Nephron (organoid): ENCODE measurements at regions not wholly inside any gene's neighbourhood (a gene's known extent, or its start where the extent isn't known, plus 50 kb on each side); places are given as distances from the start of the nearest gene placed in this dataset.

Experiments
- H3K27ac Mint-ChIP-seq, 3 experiments: 2 replicates each; pipeline ENCODE4 v1.8.0; 2020; ENCODE audit warnings: mixed read lengths in 3 of 3, mild to moderate bottlenecking in 2 of 3, moderate library complexity in 1 of 3
- H3K27me3 Mint-ChIP-seq: 2 replicates; pipeline ENCODE4 v1.8.0; 2021; ENCODE audit warnings: low read depth, mild to moderate bottlenecking, moderate library complexity, mixed read lengths
- H3K36me3 Mint-ChIP-seq: 2 replicates; pipeline ENCODE4 v1.8.0; 2020; ENCODE audit warnings: low read depth, mixed read lengths
- H3K4me1 Mint-ChIP-seq: 2 replicates; pipeline ENCODE4 v1.8.0; 2020; ENCODE audit warnings: mixed read lengths
- H3K4me3 Mint-ChIP-seq, 3 experiments: 2 replicates each; pipeline ENCODE4 v1.8.0; 2020; ENCODE audit warnings: mild to moderate bottlenecking in 3 of 3, mixed read lengths in 3 of 3, moderate library complexity in 2 of 3
- H3K9me3 Mint-ChIP-seq: 2 replicates; pipeline ENCODE4 v1.8.0; 2020; ENCODE audit warnings: mixed read lengths
- TF ChIP-seq, protein P1 (sequence below), 3 experiments: fragments of 200-600 bp; sonication (generic); IDR thresholded peaks; one replicate each; pipeline ENCODE4 v1.5.0; 2021; ENCODE audit warnings: antibody characterized with exemption in 3 of 3; ENCODE audit not compliant: unreplicated experiment in 3 of 3

- no peaks in the 10 kb centered on the region for H3K36me3 Mint-ChIP-seq
- H3K27ac Mint-ChIP-seq: no peak overlapping the region
- no peaks in the 10 kb centered on the region for H3K27me3 Mint-ChIP-seq
- peaks cover 41% of the 10 kb centered on the region for H3K4me1 Mint-ChIP-seq
- H3K4me3 Mint-ChIP-seq: no peak overlapping the region
- H3K9me3 Mint-ChIP-seq: peaks cover 2% of the 10 kb centered on the region
- TF ChIP-seq, protein P1, sequence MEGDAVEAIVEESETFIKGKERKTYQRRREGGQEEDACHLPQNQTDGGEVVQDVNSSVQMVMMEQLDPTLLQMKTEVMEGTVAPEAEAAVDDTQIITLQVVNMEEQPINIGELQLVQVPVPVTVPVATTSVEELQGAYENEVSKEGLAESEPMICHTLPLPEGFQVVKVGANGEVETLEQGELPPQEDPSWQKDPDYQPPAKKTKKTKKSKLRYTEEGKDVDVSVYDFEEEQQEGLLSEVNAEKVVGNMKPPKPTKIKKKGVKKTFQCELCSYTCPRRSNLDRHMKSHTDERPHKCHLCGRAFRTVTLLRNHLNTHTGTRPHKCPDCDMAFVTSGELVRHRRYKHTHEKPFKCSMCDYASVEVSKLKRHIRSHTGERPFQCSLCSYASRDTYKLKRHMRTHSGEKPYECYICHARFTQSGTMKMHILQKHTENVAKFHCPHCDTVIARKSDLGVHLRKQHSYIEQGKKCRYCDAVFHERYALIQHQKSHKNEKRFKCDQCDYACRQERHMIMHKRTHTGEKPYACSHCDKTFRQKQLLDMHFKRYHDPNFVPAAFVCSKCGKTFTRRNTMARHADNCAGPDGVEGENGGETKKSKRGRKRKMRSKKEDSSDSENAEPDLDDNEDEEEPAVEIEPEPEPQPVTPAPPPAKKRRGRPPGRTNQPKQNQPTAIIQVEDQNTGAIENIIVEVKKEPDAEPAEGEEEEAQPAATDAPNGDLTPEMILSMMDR (IDR thresholded peaks at IDR 0.05; ENCODE audit: unreplicated experiment in 3 of 3): no peak
Observed at GRCh38 chr9:89721971-89722530, 117.2 kb downstream of the GADD45G start.

DNA sequence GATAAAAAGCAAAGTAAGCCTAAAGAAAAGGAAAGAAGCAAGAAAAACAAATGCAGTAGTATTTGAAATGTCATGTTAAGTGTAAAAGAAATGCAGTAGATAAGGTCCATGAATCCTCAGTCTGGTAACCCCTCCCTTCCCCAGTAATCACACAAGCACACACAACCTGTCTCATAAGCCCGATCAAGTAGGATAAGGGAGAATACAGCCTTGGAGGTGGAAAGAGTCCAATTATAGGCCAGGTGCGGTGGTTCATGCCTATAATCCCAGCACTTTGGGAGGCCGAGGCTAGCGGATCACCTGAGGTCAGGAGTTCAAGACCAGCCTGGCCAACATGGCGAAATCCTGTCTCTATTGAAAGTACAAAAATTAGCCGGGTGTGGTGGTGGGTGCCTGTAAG lies 117.9 kb downstream of the GADD45G start:
- Mint-ChIP-seq H3K9me3 (no peaks in the 10 kb centered on the region), H3K4me3 (no peak overlapping the region), H3K4me1 (peaks cover 41% of the 10 kb centered on the region), H3K27me3 (no peaks in the 10 kb centered on the region), H3K36me3 (no peaks in the 10 kb centered on the region), H3K27ac (no peak overlapping the region)
- TF ChIP-seq, protein P1 (IDR thresholded peaks at IDR 0.05; ENCODE audit: unreplicated experiment in 3 of 3): no peak

DNA sequence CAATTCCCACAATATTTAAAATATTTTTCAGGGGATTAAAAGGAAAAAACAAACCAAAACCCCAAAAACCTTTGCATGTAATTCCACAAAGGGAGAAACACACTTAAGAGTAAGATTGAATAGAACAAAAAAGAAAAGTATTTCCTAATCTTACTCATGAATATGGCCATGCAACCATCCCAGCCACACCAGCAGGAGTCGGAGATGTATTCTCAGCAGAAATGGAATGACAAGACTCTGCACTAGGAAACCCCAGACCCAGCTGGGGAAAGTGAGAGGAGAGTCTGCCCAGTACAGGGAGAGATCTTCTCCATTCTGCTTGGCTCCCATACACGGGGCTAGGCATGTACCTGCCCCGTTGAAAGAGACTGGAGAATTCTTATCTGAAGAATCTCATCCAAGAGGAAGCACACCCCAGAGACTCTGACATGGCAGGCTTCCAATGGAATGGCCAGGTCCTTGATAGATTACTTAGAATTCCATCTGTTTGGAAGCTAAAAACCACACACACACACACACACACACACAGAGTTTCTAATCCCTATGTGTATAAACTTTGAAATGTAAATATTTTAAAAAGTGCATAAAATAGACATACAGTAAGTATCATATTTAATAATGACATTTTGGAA lies 118.8 kb downstream of the GADD45G start:
- H3K4me1 Mint-ChIP-seq: peaks cover 41% of the 10 kb centered on the region
- H3K27ac Mint-ChIP-seq: peak overlapping the region in 1 of 3 experiments; percentile 17
- no peak overlapping the region for H3K4me3 Mint-ChIP-seq
- no peaks in the 10 kb centered on the region for H3K36me3 Mint-ChIP-seq
- no peaks in the 10 kb centered on the region for H3K27me3 Mint-ChIP-seq
- TF ChIP-seq, protein P1 (IDR thresholded peaks at IDR 0.05; ENCODE audit: unreplicated experiment in 3 of 3): no peak
- H3K9me3 Mint-ChIP-seq: no peaks in the 10 kb centered on the region

DNA sequence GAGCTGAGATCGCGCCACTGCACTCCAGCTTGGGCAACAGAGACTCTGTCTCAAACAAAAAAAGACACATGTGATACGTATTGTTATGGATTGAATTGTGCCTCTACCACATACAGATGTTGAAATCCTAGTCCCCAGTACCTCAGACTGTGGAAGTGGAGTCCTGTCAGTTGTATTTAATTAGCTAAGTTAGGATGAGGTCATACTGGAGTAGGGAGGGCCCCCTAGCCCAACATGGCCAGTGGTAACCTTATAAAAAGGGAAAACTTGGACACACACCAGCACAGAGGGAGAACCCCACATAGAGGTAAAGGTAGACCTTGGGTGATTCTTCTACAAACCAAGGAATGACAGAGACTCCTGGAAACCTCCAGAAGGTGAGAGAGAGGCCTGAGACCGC lies 119.8 kb downstream of the GADD45G start:
- Mint-ChIP-seq H3K27ac (no peak overlapping the region), H3K9me3 (no peaks in the 10 kb centered on the region), H3K4me3 (no peak overlapping the region), H3K36me3 (no peaks in the 10 kb centered on the region), H3K27me3 (no peaks in the 10 kb centered on the region), H3K4me1 (peaks cover 35% of the 10 kb centered on the region)
- TF ChIP-seq, protein P1 (IDR thresholded peaks at IDR 0.05; ENCODE audit: unreplicated experiment in 3 of 3): no peak

GRCh38 chr9:89725271-89725670 lies 120.5 kb downstream of the GADD45G start:
- Mint-ChIP-seq H3K9me3 (no peaks in the 10 kb centered on the region), H3K36me3 (no peaks in the 10 kb centered on the region), H3K4me3 (no peak overlapping the region), H3K4me1 (peaks cover 30% of the 10 kb centered on the region), H3K27ac (no peak overlapping the region), H3K27me3 (no peaks in the 10 kb centered on the region)
- TF ChIP-seq, protein P1 (IDR thresholded peaks at IDR 0.05; ENCODE audit: unreplicated experiment in 3 of 3): no peak

DNA sequence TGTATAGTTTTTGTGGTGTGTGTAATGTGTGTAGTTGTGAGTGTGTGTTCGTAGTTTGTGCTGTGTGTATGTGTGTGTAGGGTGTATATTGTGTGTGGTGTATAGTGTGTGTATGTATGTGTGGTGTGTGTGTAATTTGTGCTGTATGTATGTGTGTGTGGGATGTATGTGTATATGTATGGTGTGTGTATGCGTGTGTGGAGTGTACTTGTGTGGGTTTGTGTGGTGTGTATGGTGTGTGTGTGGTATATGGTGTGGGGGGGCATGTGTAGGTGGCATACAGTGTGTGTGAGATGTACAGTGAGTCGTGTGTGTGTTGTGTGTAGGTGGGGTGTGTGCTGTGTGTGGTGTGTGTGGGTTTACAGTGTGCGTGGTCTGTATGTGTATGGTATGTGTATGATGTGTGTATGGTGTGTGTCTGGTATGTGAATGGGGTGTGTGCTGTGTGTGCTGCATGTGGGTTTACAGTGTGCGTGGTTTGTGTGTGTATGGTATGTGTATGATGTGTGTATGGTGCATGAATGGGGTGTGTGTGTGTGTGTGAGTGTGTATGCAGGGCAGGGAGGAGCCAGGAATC lies 125.2 kb downstream of the GADD45G start:
- Mint-ChIP-seq H3K36me3 (no peaks in the 10 kb centered on the region), H3K27ac (no peak overlapping the region), H3K4me3 (no peak overlapping the region), H3K27me3 (peaks cover 2% of the 10 kb centered on the region), H3K9me3 (no peaks in the 10 kb centered on the region), H3K4me1 (no peaks in the 10 kb centered on the region)
- TF ChIP-seq, protein P1 (IDR thresholded peaks at IDR 0.05; ENCODE audit: unreplicated experiment in 3 of 3): no peak
